Activated T-helper 2 cell treated with anti-CD3 and anti-CD28 coated beads, Interferon-gamma antibody, Interleukin-2, Interleukin-4, amounts not matched to agents 10 μg/mL and 5 μg/mL and 100 μg/mL, durations not matched to agents 14 hours and 24 hours and 36 hours (primary cell): ENCODE measurements at regions not wholly inside any gene's neighbourhood (a gene's known extent, or its start where the extent isn't known, plus 50 kb on each side); places are given as distances from the start of the nearest gene placed in this dataset.

Experiments used
- DNase-seq: peaks from one replicate; pipeline ENCODE4 v3.0.0; 2021; ENCODE audit warnings: low spot score
- H3K27ac Mint-ChIP-seq: one replicate; pipeline ENCODE4 v1.8.0; 2021; ENCODE audit warnings: mixed read lengths
- H3K27me3 Mint-ChIP-seq: one replicate; pipeline ENCODE4 v1.8.0; 2021; ENCODE audit warnings: low read depth, mixed read lengths
- H3K36me3 Mint-ChIP-seq: one replicate; pipeline ENCODE4 v1.8.0; 2021; ENCODE audit warnings: low read depth, mixed read lengths
- H3K4me1 Mint-ChIP-seq: one replicate; pipeline ENCODE4 v1.8.0; 2021; ENCODE audit warnings: low read depth, mixed read lengths
- H3K4me3 Mint-ChIP-seq: one replicate; pipeline ENCODE4 v1.8.0; 2021; ENCODE audit warnings: low read depth, mild to moderate bottlenecking, moderate library complexity, mixed read lengths
- H3K9me3 Mint-ChIP-seq: one replicate; pipeline ENCODE4 v1.8.0; 2021; ENCODE audit warnings: mixed read lengths
- intact Hi-C: fragments of 100-400 bp; cut with micrococcal nuclease; formaldehyde crosslinking; loops from one replicate; pipeline ENCODE4 v1.15.1; 2023

DNA sequence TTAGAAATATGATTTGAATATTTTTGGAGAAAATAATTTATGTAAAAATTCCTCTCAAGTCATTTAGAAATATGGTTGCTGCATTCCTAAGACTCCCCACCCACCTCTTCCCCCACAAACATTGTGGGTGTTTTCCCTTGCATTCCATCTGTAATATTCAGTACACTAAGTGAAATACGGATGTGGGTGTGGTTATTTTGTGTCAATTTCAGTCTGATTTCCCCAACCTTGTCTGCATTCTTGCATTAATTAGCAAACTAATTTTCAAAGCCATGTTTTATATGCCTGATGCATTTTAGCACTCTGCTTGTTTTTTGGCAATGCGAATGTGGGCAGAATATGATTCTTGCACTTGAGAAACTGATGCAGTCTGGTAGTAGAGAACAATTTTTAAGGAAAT, 408.3 kb upstream of the RGMA start:
- no peaks in the 10 kb centered on the region for H3K9me3 Mint-ChIP-seq
- no peaks in the 10 kb centered on the region for H3K27me3 Mint-ChIP-seq
- intact Hi-C loops: no loop called here
- no peaks in the 10 kb centered on the region for H3K36me3 Mint-ChIP-seq
- no peaks in the 10 kb centered on the region for H3K4me1 Mint-ChIP-seq
- H3K4me3 Mint-ChIP-seq: no peak overlapping the region
- no peak overlapping the region for H3K27ac Mint-ChIP-seq
- DNase-seq: no peak

DNA sequence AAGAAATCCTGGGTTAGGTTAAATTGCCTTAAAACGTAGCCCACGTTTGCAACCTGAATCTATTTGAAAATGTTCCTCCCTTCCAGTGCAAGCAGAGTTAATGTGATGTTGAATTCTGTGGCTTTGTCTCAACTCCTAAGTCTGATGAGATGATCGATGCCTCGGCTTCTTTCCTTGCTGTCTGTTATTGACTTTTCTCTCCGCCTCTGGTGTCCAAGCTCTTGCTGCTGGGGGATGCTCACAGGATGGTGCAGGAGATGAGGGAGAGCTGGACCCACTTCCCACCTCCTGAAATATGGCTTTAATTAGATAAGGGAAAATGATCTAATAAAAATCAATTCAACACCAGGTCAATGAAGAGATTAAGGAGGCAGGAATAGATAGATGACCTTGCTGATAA, 407.9 kb upstream of the RGMA start:
- no peak overlapping the region for H3K27ac Mint-ChIP-seq
- no peak for DNase-seq
- H3K9me3 Mint-ChIP-seq: no peaks in the 10 kb centered on the region
- H3K36me3 Mint-ChIP-seq: no peaks in the 10 kb centered on the region
- no peaks in the 10 kb centered on the region for H3K27me3 Mint-ChIP-seq
- no peak overlapping the region for H3K4me3 Mint-ChIP-seq
- intact Hi-C loops: no loop called here
- H3K4me1 Mint-ChIP-seq: no peaks in the 10 kb centered on the region

DNA sequence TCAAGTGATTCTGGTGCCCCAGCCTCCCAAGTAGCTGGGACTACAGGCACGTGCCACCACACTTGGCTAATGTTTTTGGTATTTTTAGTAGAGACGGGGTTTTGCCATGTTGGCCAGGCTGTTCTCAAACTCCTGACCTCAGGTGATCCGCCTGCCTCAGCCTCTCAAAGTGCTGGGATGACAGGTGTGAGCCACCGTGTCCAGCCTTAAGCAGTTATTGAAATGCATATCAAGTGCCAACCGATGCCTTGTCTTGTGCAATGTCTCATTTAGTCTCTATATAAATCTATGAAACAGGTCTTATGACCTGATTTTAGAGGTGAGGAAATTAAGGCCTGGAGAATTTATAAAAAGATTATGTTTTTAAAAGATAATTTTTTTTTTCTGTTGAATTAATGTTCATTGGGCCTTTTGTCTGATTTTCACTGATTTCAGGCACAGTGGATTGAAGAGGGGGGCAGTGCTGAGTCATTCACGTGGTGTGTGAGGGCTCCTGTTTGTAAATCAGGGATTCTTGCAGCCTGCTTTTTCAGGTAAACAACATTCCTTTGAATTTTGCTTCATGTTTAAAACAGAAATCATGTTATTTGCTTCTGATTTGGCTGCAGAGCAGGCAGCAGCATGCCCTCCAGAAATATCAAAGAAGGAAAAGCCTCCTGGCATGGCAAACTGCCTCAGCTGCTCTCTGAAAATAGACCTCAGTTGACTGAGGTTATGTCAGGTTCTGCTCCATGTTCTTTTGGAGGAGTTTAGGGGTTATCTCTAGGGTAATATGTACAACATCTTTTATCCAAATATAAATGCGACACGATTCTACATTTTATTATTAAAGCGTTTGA, 407.0 kb upstream of the RGMA start:
- Mint-ChIP-seq H3K27me3 (no peaks in the 10 kb centered on the region), H3K36me3 (no peaks in the 10 kb centered on the region), H3K27ac (no peak overlapping the region), H3K9me3 (no peaks in the 10 kb centered on the region), H3K4me1 (no peaks in the 10 kb centered on the region), H3K4me3 (no peak overlapping the region)
- no peak for DNase-seq
- intact Hi-C loops: no loop called here

GRCh38 chr15:93493172-93493571, 404.2 kb upstream of the RGMA start:
- H3K27me3 Mint-ChIP-seq: no peaks in the 10 kb centered on the region
- no peak for DNase-seq
- H3K4me1 Mint-ChIP-seq: no peaks in the 10 kb centered on the region
- no peaks in the 10 kb centered on the region for H3K9me3 Mint-ChIP-seq
- H3K4me3 Mint-ChIP-seq: no peak overlapping the region
- H3K27ac Mint-ChIP-seq: no peak overlapping the region
- intact Hi-C loops: no loop called here
- no peaks in the 10 kb centered on the region for H3K36me3 Mint-ChIP-seq

DNA sequence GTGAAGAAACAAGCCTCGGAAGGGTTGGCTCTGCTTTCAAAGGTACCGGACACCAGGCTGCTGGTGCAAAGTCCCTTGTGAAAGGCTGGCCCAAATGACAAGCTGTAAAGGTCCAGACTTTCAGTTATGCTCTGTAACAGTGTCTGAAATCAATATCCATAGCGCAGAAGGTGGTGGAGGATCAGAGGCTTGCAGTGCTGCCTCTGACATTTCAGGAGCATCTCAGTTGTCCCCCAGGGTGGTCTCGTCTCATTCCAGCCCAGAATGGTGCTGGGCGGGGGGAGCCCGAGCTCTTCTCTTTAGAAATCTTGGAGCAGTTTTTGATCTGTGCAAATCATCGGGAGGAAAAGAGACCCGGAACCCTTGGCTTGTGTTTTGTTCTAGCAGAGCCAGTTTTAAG, 402.3 kb upstream of the RGMA start:
- H3K27me3 Mint-ChIP-seq: no peaks in the 10 kb centered on the region
- H3K4me3 Mint-ChIP-seq: no peak overlapping the region
- no peaks in the 10 kb centered on the region for H3K4me1 Mint-ChIP-seq
- H3K27ac Mint-ChIP-seq: no peak overlapping the region
- H3K9me3 Mint-ChIP-seq: no peaks in the 10 kb centered on the region
- DNase-seq: no peak
- intact Hi-C loops: no loop called here
- no peaks in the 10 kb centered on the region for H3K36me3 Mint-ChIP-seq

DNA sequence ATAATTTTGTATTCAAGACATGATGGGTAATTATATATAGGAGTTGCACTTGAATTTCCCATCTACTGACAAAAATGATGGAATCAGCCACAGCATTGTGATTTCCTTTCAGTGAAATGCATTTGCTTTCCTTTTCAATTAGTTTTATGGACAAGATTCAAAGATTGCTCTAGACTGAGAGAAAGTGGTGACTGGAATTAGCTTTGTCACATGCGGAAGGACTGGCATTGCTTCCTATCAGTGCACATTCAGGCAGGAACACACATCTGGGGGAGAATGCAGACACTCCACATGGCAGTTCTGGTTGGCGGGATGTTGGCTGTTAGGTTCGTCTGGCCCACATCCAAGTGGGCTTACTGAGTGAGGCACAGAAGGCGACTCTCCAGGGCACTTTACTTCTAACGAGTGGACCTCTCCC, 399.3 kb upstream of the RGMA start:
- H3K27ac Mint-ChIP-seq: no peak overlapping the region
- no peak for DNase-seq
- no peak overlapping the region for H3K4me3 Mint-ChIP-seq
- H3K27me3 Mint-ChIP-seq: no peaks in the 10 kb centered on the region
- H3K36me3 Mint-ChIP-seq: no peaks in the 10 kb centered on the region
- intact Hi-C loops: no loop called here
- no peaks in the 10 kb centered on the region for H3K4me1 Mint-ChIP-seq
- no peaks in the 10 kb centered on the region for H3K9me3 Mint-ChIP-seq

DNA sequence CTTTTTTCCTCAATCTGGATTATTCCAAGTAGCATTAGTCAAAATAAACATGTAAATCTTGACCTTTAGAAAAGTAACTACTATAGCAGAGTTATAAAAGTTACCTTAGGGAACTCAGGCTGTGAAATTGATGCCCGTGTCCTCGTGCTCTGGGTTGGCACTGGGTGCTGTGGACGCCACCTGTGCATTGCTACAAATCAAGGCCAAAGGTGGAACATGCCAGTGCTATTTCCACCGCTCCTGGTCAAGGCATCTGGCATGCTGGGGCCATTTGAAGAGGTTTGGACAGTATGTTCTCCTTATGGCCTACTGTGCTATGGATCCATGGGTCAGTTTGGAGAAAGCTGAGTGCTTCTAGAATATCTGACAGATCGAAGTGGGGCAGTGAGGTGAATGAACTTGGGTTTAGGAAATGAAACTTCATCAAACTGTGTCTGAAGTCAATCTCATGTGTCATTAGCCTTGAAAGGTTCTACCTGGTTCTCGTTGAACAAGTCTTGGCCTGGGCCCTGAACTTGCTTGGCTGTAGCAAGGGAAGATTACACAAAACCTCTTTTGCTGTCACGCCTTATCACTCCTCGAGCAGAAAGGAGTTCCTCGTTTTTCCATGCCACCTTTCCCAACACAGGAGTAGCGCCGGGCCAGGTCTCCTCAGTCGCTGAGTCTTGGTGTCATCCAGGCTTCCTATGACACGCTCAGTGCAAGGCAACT, 397.6 kb upstream of the RGMA start:
- DNase-seq: no peak
- intact Hi-C loops: no loop called here
- H3K4me3 Mint-ChIP-seq: no peak overlapping the region
- H3K27ac Mint-ChIP-seq: no peak overlapping the region
- no peaks in the 10 kb centered on the region for H3K36me3 Mint-ChIP-seq
- no peaks in the 10 kb centered on the region for H3K9me3 Mint-ChIP-seq
- H3K4me1 Mint-ChIP-seq: no peaks in the 10 kb centered on the region
- H3K27me3 Mint-ChIP-seq: no peaks in the 10 kb centered on the region

GRCh38 chr15:93485438-93486327, 396.7 kb upstream of the RGMA start:
- H3K27me3 Mint-ChIP-seq: no peaks in the 10 kb centered on the region
- no peaks in the 10 kb centered on the region for H3K9me3 Mint-ChIP-seq
- no peaks in the 10 kb centered on the region for H3K36me3 Mint-ChIP-seq
- intact Hi-C loops: no loop called here
- no peaks in the 10 kb centered on the region for H3K4me1 Mint-ChIP-seq
- DNase-seq: no peak
- no peak overlapping the region for H3K4me3 Mint-ChIP-seq
- H3K27ac Mint-ChIP-seq: no peak overlapping the region

DNA sequence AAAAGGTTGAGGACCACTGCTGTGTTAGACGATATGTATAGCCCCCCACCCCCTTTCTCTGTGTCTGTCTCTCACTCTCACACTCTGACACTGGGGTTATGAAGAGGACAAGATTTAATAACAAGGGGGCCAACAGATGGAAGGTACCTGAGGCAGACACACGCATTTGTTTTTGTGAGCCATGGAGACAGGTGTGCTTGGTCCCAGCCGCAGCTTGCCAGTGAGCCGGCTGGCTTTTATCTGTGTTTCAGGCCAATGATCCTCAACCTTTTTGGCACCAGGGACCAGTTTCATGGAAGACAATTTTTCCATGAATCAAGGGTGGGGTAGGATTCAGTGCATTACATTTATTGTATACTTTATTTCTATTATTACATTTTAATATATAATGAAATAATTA, 394.9 kb upstream of the RGMA start:
- Mint-ChIP-seq H3K27me3 (no peaks in the 10 kb centered on the region), H3K4me1 (no peaks in the 10 kb centered on the region), H3K4me3 (no peak overlapping the region), H3K9me3 (no peaks in the 10 kb centered on the region), H3K36me3 (no peaks in the 10 kb centered on the region), H3K27ac (no peak overlapping the region)
- DNase-seq: no peak
- intact Hi-C loops: no loop called here

DNA sequence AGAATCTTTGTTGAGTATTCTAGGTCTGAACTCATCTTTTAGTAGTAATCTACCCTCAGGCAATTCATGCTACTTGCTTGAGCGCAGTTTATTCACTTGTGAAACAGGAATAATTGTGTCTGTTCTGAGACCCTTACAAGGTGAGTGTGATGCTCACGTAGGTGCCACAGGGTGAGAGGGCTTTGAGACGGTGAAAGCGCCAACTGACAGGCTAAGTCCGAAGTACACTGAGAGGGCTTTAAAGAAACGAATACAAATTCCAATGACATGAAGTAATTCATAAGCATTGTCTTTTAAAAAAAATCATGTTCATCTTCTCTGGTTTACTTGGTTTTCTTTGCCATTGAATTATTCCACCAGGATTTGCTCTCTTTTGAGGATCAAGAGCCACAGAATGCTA, 393.7 kb upstream of the RGMA start:
- intact Hi-C loops: no loop called here
- Mint-ChIP-seq H3K27me3 (no peaks in the 10 kb centered on the region), H3K9me3 (no peaks in the 10 kb centered on the region), H3K27ac (no peak overlapping the region), H3K4me3 (no peak overlapping the region), H3K36me3 (no peaks in the 10 kb centered on the region), H3K4me1 (no peaks in the 10 kb centered on the region)
- no peak for DNase-seq

GRCh38 chr15:93479715-93480114, 390.7 kb upstream of the RGMA start:
- intact Hi-C loops: no loop called here
- Mint-ChIP-seq H3K4me3 (no peak overlapping the region), H3K9me3 (no peaks in the 10 kb centered on the region), H3K36me3 (no peaks in the 10 kb centered on the region), H3K27ac (no peak overlapping the region), H3K27me3 (no peaks in the 10 kb centered on the region), H3K4me1 (no peaks in the 10 kb centered on the region)
- no peak for DNase-seq

- intact Hi-C loops: no loop called here
- Mint-ChIP-seq H3K36me3 (no peaks in the 10 kb centered on the region), H3K27me3 (no peaks in the 10 kb centered on the region), H3K4me3 (no peak overlapping the region), H3K4me1 (no peaks in the 10 kb centered on the region), H3K27ac (no peak overlapping the region), H3K9me3 (no peaks in the 10 kb centered on the region)
- DNase-seq: no peak
Measured at GRCh38 chr15:93478947-93479346, 389.9 kb upstream of the RGMA start.

GRCh38 chr15:93477721-93478120, 388.7 kb upstream of the RGMA start:
- H3K27me3 Mint-ChIP-seq: no peaks in the 10 kb centered on the region
- DNase-seq: no peak
- no peak overlapping the region for H3K4me3 Mint-ChIP-seq
- no peaks in the 10 kb centered on the region for H3K4me1 Mint-ChIP-seq
- intact Hi-C loops: no loop called here
- H3K36me3 Mint-ChIP-seq: no peaks in the 10 kb centered on the region
- H3K9me3 Mint-ChIP-seq: no peaks in the 10 kb centered on the region
- no peak overlapping the region for H3K27ac Mint-ChIP-seq
